ENCODE measurements at regions not wholly inside any gene's neighbourhood (a gene's known extent, or its start where the extent isn't known, plus 50 kb on each side); places are given as distances from the start of the nearest gene placed in this dataset.

GRCh38 chrX:63436865-63437264 is 85.7 kb upstream of the SPIN4 start:
- ATAC-seq = no peak
- Mint-ChIP-seq H3K27ac (no peak overlapping the region), H3K4me3 (no peak overlapping the region), H3K4me1 (peaks cover 17% of the 10 kb centered on the region), H3K36me3 (peaks cover 6% of the 10 kb centered on the region), H3K27me3 (ENCODE audit: low read depth) (no peaks in the 10 kb centered on the region; the same call in 1 of the 2 replicates), H3K9me3 (peaks cover 4% of the 10 kb centered on the region; the same call in 1 of the 2 replicates)
- CTCF ChIA-PET = no interaction called here
- no peak for DNase-seq (ENCODE audit: low spot score)
- POLR2A ChIA-PET = no interaction called here
- TF ChIP-seq CREM (CRISPR knock-in tag; IDR thresholded peaks at IDR 0.05) = no peak

- Mint-ChIP-seq H3K27ac (peak overlapping the region; percentile 36; the same call in 1 of the 2 replicates), H3K4me1 (peaks cover 12% of the 10 kb centered on the region), H3K36me3 (peaks cover 6% of the 10 kb centered on the region), H3K4me3 (no peak overlapping the region), H3K27me3 (ENCODE audit: low read depth) (no peaks in the 10 kb centered on the region), H3K9me3 (peaks cover 4% of the 10 kb centered on the region; the same call in 1 of the 2 replicates)
- TF ChIP-seq NR3C1 (CRISPR knock-in tag; conservative IDR thresholded peaks at IDR 0.05; ENCODE audit: low read depth) (no peak), GABPB1 (CRISPR knock-in tag; IDR thresholded peaks at IDR 0.05) (no peak), RELA (CRISPR knock-in tag; IDR thresholded peaks at IDR 0.05; ENCODE audit: borderline replicate concordance) (no peak), PRRX2 (CRISPR knock-in tag; IDR thresholded peaks at IDR 0.05) (no peak), ZMAT4 (CRISPR knock-in tag; IDR thresholded peaks at IDR 0.05) (no peak), PREB (CRISPR knock-in tag; IDR thresholded peaks at IDR 0.05; ENCODE audit: borderline replicate concordance) (no peak), FOXP1 (CRISPR knock-in tag; IDR thresholded peaks at IDR 0.05; ENCODE audit: borderline replicate concordance) (no peak), PRDM15 (CRISPR knock-in tag; IDR thresholded peaks at IDR 0.05) (no peak), ZNF232 (CRISPR knock-in tag; IDR thresholded peaks at IDR 0.05) (no peak), IRF1 (CRISPR knock-in tag; IDR thresholded peaks at IDR 0.05) (no peak), CTCF (IDR thresholded peaks at IDR 0.05) (no peak), E2F4 (CRISPR knock-in tag; IDR thresholded peaks at IDR 0.05; ENCODE audit: borderline replicate concordance, low read depth) (no peak), ERG (CRISPR knock-in tag; IDR thresholded peaks at IDR 0.05) (no peak)
- peak; percentile 19 for DNase-seq (ENCODE audit: low spot score)
- CTCF ChIA-PET = no interaction called here
- POLR2A ChIA-PET = no interaction called here
- ATAC-seq = peak; percentile 71
Observed at GRCh38 chrX:63434665-63435064, 83.5 kb upstream of the SPIN4 start.

All from WTC11 (cell line).